ENCODE measurements at regions not wholly inside any gene's neighbourhood (a gene's known extent, or its start where the extent isn't known, plus 50 kb on each side); places are given as distances from the start of the nearest gene placed in this dataset.

DNA sequence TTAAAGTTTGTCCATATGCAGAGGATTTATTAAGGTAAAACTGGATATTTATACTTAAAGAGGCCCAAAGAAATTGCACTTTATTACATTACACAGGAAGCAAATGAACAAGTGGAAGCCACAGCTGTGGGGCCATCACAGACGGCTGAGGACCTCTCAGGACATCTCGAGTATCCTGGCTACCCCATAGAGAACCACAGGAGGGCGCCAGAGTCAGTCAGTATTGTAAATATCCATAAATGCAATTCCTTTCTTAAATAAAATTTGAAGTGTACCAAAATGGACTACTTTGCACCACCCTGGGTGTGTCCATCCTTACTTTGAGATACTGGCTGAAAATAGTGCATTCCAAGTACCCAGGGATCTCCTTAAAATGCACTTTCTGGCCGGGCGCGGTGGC lies 257.2 kb downstream of the MRPL39 start:
- Histone ChIP-seq H3K36me3 (ENCODE audit: control insufficient read depth in 2 of 4, insufficient read depth in 4 of 4, low read length in 3 of 4) (no peaks in the 10 kb centered on the region), H3K4me3 (ENCODE audit: extremely low read depth in 1 of 4, insufficient read depth in 2 of 4, low read depth in 3 of 4, low read length in 4 of 4) (no peak overlapping the region), H4K8ac (ENCODE audit: extremely low read depth, insufficient read depth, low read length) (no peak overlapping the region), H2AFZ (ENCODE audit: low read length) (no peak overlapping the region), H2BK5ac (ENCODE audit: low read depth, low read length) (no peak overlapping the region), H4K20me1 (replicated peaks in 1 of 2; ENCODE audit: control insufficient read depth in 1 of 2, insufficient read depth in 2 of 2, low read length in 2 of 2) (no peaks in the 10 kb centered on the region), H4K91ac (replicated peaks; ENCODE audit: insufficient read length, low read length) (no peak overlapping the region), H3K4me2 (ENCODE audit: insufficient read depth in 1 of 2, low read depth in 2 of 2, low read length in 2 of 2) (no peak overlapping the region), H2BK15ac (ENCODE audit: low read length) (no peak overlapping the region), H3K56ac (replicated peaks; ENCODE audit: insufficient read length, low read depth, low read length) (no peak overlapping the region), H3K23ac (ENCODE audit: insufficient read length) (no peak overlapping the region), H3K23me2 (ENCODE audit: low read depth, low read length) (no peaks in the 10 kb centered on the region), H2AK5ac (ENCODE audit: low read depth, low read length) (no peak overlapping the region), H3K4ac (replicated peaks; ENCODE audit: insufficient read length, low read depth, low read length) (no peak overlapping the region), H3K9me3 (ENCODE audit: insufficient read depth in 2 of 2, low read depth in 1 of 2, low read length in 1 of 2) (no peaks in the 10 kb centered on the region), H3K27me3 (replicated peaks in 1 of 4; ENCODE audit: control insufficient read depth in 3 of 4, extremely low read depth in 1 of 4, insufficient read depth in 3 of 4, low read length in 3 of 4) (no peaks in the 10 kb centered on the region), H2BK120ac (replicated peaks; ENCODE audit: low read depth, low read length) (no peak overlapping the region), H3K27ac (ENCODE audit: low read depth, low read length) (no peak overlapping the region), H2BK12ac (ENCODE audit: low read depth, low read length) (no peak overlapping the region), H3K14ac (ENCODE audit: insufficient read length) (no peak overlapping the region), H3K18ac (ENCODE audit: extremely low read depth, low read length) (no peak overlapping the region), H3K79me1 (ENCODE audit: low read depth, low read length) (no peaks in the 10 kb centered on the region), H2BK20ac (ENCODE audit: low read length) (no peak overlapping the region), H4K5ac (ENCODE audit: insufficient read length, low read depth, low read length) (no peak overlapping the region), H3K79me2 (ENCODE audit: control insufficient read depth in 1 of 2, insufficient read depth in 2 of 2, low read length in 2 of 2) (no peaks in the 10 kb centered on the region), H3K4me1 (replicated peaks in 1 of 4; ENCODE audit: control insufficient read depth in 3 of 4, insufficient read depth in 4 of 4, low read length in 3 of 4) (no peaks in the 10 kb centered on the region), H3K9ac (replicated peaks in 1 of 4; ENCODE audit: extremely low read depth in 1 of 4, low read depth in 3 of 4, low read length in 3 of 4) (no peak overlapping the region)
- DNase-seq (ENCODE audit: low read depth in 1 of 2, low spot score in 2 of 2) (peak in 1 of 2 experiments; percentile 68), FAIRE-seq (peak; percentile 55)
- POLR2A ChIA-PET (ENCODE audit: partially characterized antibody) = interaction anchor here (1.4 kb wide), 1 partner anchor 32 kb away, joined by 3 read pairs; no protein-coding TSS in a partner anchor
- no peak for TF ChIP-seq SIRT6 (IDR thresholded peaks at IDR 0.05; ENCODE audit: low read length)
- TF ChIP-seq CTCF (IDR thresholded peaks at IDR 0.05; ENCODE audit: control extremely low read depth in 1 of 3, insufficient read depth in 1 of 3, low read depth in 1 of 3, low read length in 3 of 3) = peak; percentile 59 to 75 (median 65)
- TF ChIP-seq GTF2F1 (IDR thresholded peaks at IDR 0.05; ENCODE audit: borderline replicate concordance, low read depth, low read length) = no peak
- TF ChIP-seq CHD1 (IDR thresholded peaks at IDR 0.05; ENCODE audit: low read depth, low read length) = no peak
- TF ChIP-seq SP1 (IDR thresholded peaks at IDR 0.05; ENCODE audit: low read depth, low read length) = no peak
- no peak for TF ChIP-seq CEBPB (IDR thresholded peaks at IDR 0.05; ENCODE audit: low read depth, low read length)
- TF ChIP-seq RAD21 (IDR thresholded peaks at IDR 0.05 in 1 of 2, conservative IDR thresholded peaks at IDR 0.05 in 1 of 2; ENCODE audit: low read depth in 2 of 2, low read length in 2 of 2) = peak; percentile 54 to 70
- WGBS, 2 experiments (ENCODE audit: extremely low coverage in 1 of 2, insufficient coverage in 1 of 2, insufficient read length in 1 of 2, insufficient replicate concordance in 2 of 2, low coverage in 1 of 2, low lambda C conversion rate in 2 of 2, missing lambda C conversion rate in 1 of 2) = 75% methylated on average over 6 of the region's 6 CpGs; no CpG with 5 or more reads in 1 of the 2 experiments
- CTCF ChIA-PET (ENCODE audit: partially characterized antibody) = interaction anchor here (0.8 to 3.5 kb wide), 14 partner anchors 9 to 361 kb away, joined by 3 to 40 read pairs (median 6); no protein-coding TSS in a partner anchor
